Loucy (cell line): ENCODE measurements at regions not wholly inside any gene's neighbourhood (a gene's known extent, or its start where the extent isn't known, plus 50 kb on each side); places are given as distances from the start of the nearest gene placed in this dataset.

ENCODE experiments used
- H2AFZ ChIP-seq: fragments of 200-600 bp; sonication (generic); 2 replicates; pipeline ENCODE4 v1.6.0; 2016; ENCODE audit warnings: antibody characterized with exemption, mild to moderate bottlenecking, low read length, moderate library complexity
- H3F3A ChIP-seq: fragments of 200-600 bp; 2 replicates; pipeline ENCODE4 v1.6.0; 2016; ENCODE audit warnings: antibody characterized with exemption, low read depth, mild to moderate bottlenecking
- H3K27me3 ChIP-seq: fragments of 200-600 bp; sonication (generic); 2 replicates; pipeline ENCODE4 v1.6.1; 2014; ENCODE audit warnings: low read length, mild to moderate bottlenecking; ENCODE audit not compliant: insufficient read depth, poor library complexity, severe bottlenecking
- H3K36me3 ChIP-seq: fragments of 200-600 bp; sonication (generic); 2 replicates; pipeline ENCODE4 v1.6.1; 2016; ENCODE audit warnings: low read length; ENCODE audit not compliant: insufficient read depth
- H3K4me1 ChIP-seq: fragments of 200-600 bp; sonication (generic); 2 replicates; pipeline ENCODE4 v1.5.1; 2014; ENCODE audit warnings: low read length, mild to moderate bottlenecking; ENCODE audit not compliant: insufficient read depth, poor library complexity, severe bottlenecking
- H3K4me2 ChIP-seq: fragments of 200-600 bp; sonication (generic); 2 replicates; pipeline ENCODE4 v1.6.0; 2014; ENCODE audit warnings: antibody characterized with exemption, low read length, low read depth, mild to moderate bottlenecking; ENCODE audit not compliant: poor library complexity, severe bottlenecking
- H3K4me3 ChIP-seq: fragments of 200-600 bp; sonication (generic); 2 replicates; pipeline ENCODE4 v1.5.1; 2014; ENCODE audit warnings: low read length, mild to moderate bottlenecking, mixed read lengths; ENCODE audit not compliant: poor library complexity, severe bottlenecking
- H3K79me2 ChIP-seq: fragments of 200-600 bp; sonication (generic); 2 replicates; pipeline ENCODE4 v1.6.1; 2014; ENCODE audit warnings: low read length; ENCODE audit not compliant: insufficient read depth
- H3K9ac ChIP-seq: fragments of 200-600 bp; sonication (generic); 2 replicates; pipeline ENCODE4 v1.6.0; 2014; ENCODE audit warnings: mild to moderate bottlenecking, low read depth, low read length, moderate library complexity; ENCODE audit not compliant: poor library complexity, severe bottlenecking
- H3K9me2 ChIP-seq: fragments of 200-600 bp; sonication (generic); replicated peaks from 2 replicates; pipeline ENCODE4 v1.6.1; 2016; ENCODE audit warnings: low read depth, low read length, mixed read lengths
- H3K9me3 ChIP-seq: fragments of 200-600 bp; sonication (generic); 2 replicates; pipeline ENCODE4 v1.6.1; 2014; ENCODE audit warnings: mild to moderate bottlenecking, antibody characterized with exemption, low read length, low read depth; ENCODE audit not compliant: insufficient read depth
- H4K20me1 ChIP-seq: fragments of 200-600 bp; sonication (generic); 2 replicates; pipeline ENCODE4 v1.6.0; 2014; ENCODE audit warnings: antibody characterized with exemption, low read length, mild to moderate bottlenecking; ENCODE audit not compliant: insufficient read depth, poor library complexity, severe bottlenecking
- EZH2phosphoT487 ChIP-seq: fragments of 200-600 bp; IDR thresholded peaks from 2 replicates; pipeline ENCODE4 v1.6.1; 2018; ENCODE audit warnings: antibody characterized with exemption, mild to moderate bottlenecking, moderate library complexity, borderline replicate concordance
- TF ChIP-seq, protein P1 (sequence below): fragments of 200-600 bp; sonication (generic); conservative IDR thresholded peaks from 2 replicates; pipeline ENCODE4 v1.5.1; 2014; ENCODE audit warnings: mild to moderate bottlenecking, antibody characterized with exemption, low read length

- Histone ChIP-seq H3K9me3 (no peaks in the 10 kb centered on the region), H3F3A (no peaks in the 10 kb centered on the region), H3K4me3 (no peak overlapping the region), H3K9ac (no peak overlapping the region), H3K9me2 (no peaks in the 10 kb centered on the region), H2AFZ (no peak overlapping the region), H3K4me2 (no peak overlapping the region), H3K36me3 (no peaks in the 10 kb centered on the region), H3K27me3 (no peaks in the 10 kb centered on the region), H3K4me1 (no peaks in the 10 kb centered on the region), H3K79me2 (no peaks in the 10 kb centered on the region), H4K20me1 (no peaks in the 10 kb centered on the region)
- TF ChIP-seq, protein P1, sequence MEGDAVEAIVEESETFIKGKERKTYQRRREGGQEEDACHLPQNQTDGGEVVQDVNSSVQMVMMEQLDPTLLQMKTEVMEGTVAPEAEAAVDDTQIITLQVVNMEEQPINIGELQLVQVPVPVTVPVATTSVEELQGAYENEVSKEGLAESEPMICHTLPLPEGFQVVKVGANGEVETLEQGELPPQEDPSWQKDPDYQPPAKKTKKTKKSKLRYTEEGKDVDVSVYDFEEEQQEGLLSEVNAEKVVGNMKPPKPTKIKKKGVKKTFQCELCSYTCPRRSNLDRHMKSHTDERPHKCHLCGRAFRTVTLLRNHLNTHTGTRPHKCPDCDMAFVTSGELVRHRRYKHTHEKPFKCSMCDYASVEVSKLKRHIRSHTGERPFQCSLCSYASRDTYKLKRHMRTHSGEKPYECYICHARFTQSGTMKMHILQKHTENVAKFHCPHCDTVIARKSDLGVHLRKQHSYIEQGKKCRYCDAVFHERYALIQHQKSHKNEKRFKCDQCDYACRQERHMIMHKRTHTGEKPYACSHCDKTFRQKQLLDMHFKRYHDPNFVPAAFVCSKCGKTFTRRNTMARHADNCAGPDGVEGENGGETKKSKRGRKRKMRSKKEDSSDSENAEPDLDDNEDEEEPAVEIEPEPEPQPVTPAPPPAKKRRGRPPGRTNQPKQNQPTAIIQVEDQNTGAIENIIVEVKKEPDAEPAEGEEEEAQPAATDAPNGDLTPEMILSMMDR, result no peak
- TF ChIP-seq EZH2phosphoT487, result no peak
Observed at GRCh38 chr13:91165758-91166157, 181.7 kb upstream of the MIR17HG start.

DNA sequence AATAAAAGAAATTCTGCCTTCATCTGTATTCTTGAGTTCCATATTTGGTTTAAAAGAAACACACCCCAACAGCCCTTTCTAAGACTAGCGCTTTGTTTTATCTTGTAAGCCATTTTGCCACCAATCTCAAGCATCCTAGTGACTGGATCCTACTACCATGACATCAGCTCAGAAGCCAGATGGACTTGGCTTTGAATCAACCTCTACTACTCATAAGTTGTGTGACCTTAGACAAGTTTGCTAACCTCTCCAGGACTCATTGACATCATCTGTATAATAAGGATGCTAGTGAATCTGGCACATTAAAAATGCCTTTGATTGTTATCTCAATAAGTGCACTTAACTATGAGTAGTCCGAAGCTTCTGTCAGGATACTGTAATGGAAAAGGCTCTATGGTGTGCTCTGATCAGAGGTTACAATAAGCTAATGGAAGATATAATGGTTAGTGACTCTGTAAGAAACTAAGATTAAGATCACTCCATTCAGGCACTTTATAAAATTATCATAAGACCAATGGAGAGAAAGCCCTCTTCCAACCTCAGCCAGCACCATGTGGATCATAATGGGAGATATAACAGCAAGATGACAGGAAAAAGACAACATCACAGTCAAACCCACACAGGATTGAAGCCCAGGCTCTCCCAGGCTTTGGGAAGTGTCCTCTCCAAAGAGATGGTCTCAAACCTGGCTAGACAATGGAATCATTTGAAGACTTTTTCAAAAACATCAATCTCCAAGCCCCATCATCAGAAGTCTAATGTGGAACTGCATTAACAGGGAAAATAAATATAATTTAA lies 180.6 kb upstream of the MIR17HG start:
- Histone ChIP-seq H3K4me1 (no peaks in the 10 kb centered on the region), H3K4me3 (no peak overlapping the region), H3K79me2 (no peaks in the 10 kb centered on the region), H3F3A (no peaks in the 10 kb centered on the region), H3K9me3 (no peaks in the 10 kb centered on the region), H3K9ac (no peak overlapping the region), H3K36me3 (no peaks in the 10 kb centered on the region), H2AFZ (no peak overlapping the region), H3K4me2 (no peak overlapping the region), H3K27me3 (no peaks in the 10 kb centered on the region), H4K20me1 (no peaks in the 10 kb centered on the region), H3K9me2 (no peaks in the 10 kb centered on the region)
- TF ChIP-seq EZH2phosphoT487, result no peak
- TF ChIP-seq, protein P1, result no peak

GRCh38 chr13:91167706-91168385 lies 179.6 kb upstream of the MIR17HG start:
- Histone ChIP-seq H3F3A (no peaks in the 10 kb centered on the region), H3K27me3 (no peaks in the 10 kb centered on the region), H3K9me2 (no peaks in the 10 kb centered on the region), H3K36me3 (no peaks in the 10 kb centered on the region), H3K9ac (no peak overlapping the region), H3K9me3 (no peaks in the 10 kb centered on the region), H3K79me2 (no peaks in the 10 kb centered on the region), H4K20me1 (no peaks in the 10 kb centered on the region), H2AFZ (no peak overlapping the region), H3K4me1 (no peaks in the 10 kb centered on the region), H3K4me2 (no peak overlapping the region), H3K4me3 (no peak overlapping the region)
- no peak for TF ChIP-seq EZH2phosphoT487
- TF ChIP-seq, protein P1, result no peak
